ENCODE measurements at regions not wholly inside any gene's neighbourhood (a gene's known extent, or its start where the extent isn't known, plus 50 kb on each side); places are given as distances from the start of the nearest gene placed in this dataset.

DNA sequence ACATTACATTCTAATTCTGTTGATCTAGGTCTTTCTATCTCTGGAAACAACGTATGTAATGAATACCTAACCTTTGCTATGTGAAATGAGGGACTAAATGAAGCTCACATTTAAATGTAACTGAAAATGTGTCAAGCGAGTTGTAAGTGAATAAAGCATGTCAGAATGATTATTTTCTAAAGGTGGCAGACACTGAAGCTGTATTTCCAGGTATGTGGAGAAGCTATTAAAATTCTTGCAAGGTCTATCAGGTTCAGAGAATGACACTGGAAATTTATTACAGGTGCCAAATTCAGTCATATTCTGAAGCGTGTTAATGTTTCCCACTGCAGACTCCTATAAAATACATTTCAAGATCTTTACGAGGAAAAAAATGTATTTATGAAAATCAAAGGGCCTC lies 641.4 kb downstream of the RPS29 start:
- no peak overlapping the region for H3K4me3 Mint-ChIP-seq
- no peaks in the 10 kb centered on the region for H3K27me3 Mint-ChIP-seq
- H3K36me3 Mint-ChIP-seq = no peaks in the 10 kb centered on the region

GRCh38 chr14:48943913-48944312 lies 642.3 kb downstream of the RPS29 start:
- H3K36me3 Mint-ChIP-seq = no peaks in the 10 kb centered on the region
- no peak for DNase-seq
- no peaks in the 10 kb centered on the region for H3K4me1 Mint-ChIP-seq
- H3K4me3 Mint-ChIP-seq = no peak overlapping the region
- no peaks in the 10 kb centered on the region for H3K27me3 Mint-ChIP-seq
- H3K27ac Mint-ChIP-seq = no peak overlapping the region
- peaks cover 4% of the 10 kb centered on the region for H3K9me3 Mint-ChIP-seq

More for the DNA sequence above, 641.4 kb downstream of the RPS29 start:
- H3K9me3 Mint-ChIP-seq = peaks cover 4% of the 10 kb centered on the region
- H3K27ac Mint-ChIP-seq = no peak overlapping the region
- DNase-seq = no peak
- no peaks in the 10 kb centered on the region for H3K4me1 Mint-ChIP-seq

DNA sequence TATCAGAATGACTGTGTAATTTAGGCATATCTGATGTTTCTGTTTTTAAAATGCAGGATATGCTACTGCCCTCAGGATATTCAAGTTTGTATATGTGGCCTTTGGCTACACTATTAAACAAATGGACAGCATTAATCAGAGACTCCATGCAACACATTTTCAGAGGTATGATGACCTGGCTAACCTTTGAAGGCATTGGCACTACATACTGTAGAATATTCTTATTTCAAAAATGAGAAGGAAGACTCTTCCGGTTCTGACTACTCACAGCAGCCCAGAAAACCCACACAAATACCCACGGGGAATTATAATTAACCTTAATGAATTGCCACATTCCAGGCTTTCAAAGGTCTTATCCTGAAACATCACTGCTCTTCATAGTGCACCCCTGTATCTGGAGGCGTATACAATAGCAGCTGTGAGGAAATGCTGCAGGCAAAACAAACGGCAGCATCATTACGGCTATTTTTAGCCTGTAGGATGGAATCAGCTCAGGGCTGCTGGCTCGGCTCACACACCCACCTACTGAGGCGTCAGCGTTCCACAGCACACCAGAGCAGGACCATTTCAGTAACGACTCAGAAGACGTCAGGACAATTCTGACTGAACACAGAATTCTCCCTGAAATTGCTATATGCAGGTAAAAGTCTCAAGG lies 648.5 kb downstream of the RPS29 start:
- no peak overlapping the region for H3K4me3 Mint-ChIP-seq
- no peaks in the 10 kb centered on the region for H3K27me3 Mint-ChIP-seq
- H3K27ac Mint-ChIP-seq = no peak overlapping the region
- no peak for DNase-seq
- peaks cover 4% of the 10 kb centered on the region for H3K9me3 Mint-ChIP-seq
- H3K4me1 Mint-ChIP-seq = no peaks in the 10 kb centered on the region
- H3K36me3 Mint-ChIP-seq = no peaks in the 10 kb centered on the region

- H3K27me3 Mint-ChIP-seq = no peaks in the 10 kb centered on the region
- no peaks in the 10 kb centered on the region for H3K36me3 Mint-ChIP-seq
- no peak for DNase-seq
Measured at GRCh38 chr14:48936849-48937248, 649.3 kb downstream of the RPS29 start.

DNA sequence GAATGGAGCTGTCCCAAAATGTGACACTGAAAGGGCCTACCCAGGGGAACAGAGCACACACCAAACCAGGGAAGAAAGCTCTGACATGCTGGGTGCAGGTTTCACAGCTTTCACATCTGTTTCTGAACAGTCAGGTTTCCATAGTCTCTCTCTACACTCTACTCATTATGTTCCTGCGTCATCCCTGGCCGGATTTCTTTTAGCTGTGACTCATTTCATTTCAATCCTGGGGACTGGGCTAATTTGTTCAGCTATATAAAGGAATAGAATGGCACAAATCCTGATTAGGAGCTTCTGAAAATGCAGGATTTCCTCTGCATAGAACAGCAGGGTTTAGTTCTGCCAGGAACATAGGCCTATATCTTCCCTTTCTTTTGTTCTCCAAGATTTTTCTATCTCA lies 649.8 kb downstream of the RPS29 start:
- no peak overlapping the region for H3K27ac Mint-ChIP-seq
- H3K4me3 Mint-ChIP-seq = no peak overlapping the region
- peaks cover 1% of the 10 kb centered on the region for H3K9me3 Mint-ChIP-seq
- no peak for DNase-seq
- H3K4me1 Mint-ChIP-seq = no peaks in the 10 kb centered on the region
- no peaks in the 10 kb centered on the region for H3K27me3 Mint-ChIP-seq
- no peaks in the 10 kb centered on the region for H3K36me3 Mint-ChIP-seq

More at GRCh38 chr14:48936849-48937248, 649.3 kb downstream of the RPS29 start:
- Mint-ChIP-seq H3K27ac (no peak overlapping the region), H3K4me1 (no peaks in the 10 kb centered on the region), H3K9me3 (peaks cover 1% of the 10 kb centered on the region), H3K4me3 (no peak overlapping the region)

DNA sequence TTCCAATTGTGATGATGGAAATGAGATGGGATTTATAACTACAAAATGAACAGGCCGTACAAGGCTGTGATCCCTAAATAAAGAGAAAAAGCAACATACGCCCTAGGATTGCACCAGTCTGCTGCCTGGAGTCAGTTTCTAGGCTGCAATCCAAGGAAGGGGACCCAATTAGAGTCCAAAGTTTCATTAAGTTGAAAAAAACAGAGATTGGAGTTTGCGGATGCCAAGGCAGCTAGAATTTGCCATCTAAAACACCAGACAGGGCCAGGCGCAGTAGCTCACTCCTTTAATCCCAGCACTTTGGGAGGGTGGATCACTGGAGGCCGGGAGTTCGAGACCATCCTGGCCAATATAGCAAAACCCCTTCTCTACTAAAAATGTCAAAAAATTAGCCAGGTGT lies 661.0 kb downstream of the RPS29 start:
- Mint-ChIP-seq H3K27me3 (no peaks in the 10 kb centered on the region), H3K9me3 (no peaks in the 10 kb centered on the region), H3K4me3 (no peak overlapping the region), H3K4me1 (no peaks in the 10 kb centered on the region), H3K27ac (no peak overlapping the region), H3K36me3 (no peaks in the 10 kb centered on the region)
- no peak for DNase-seq

- Mint-ChIP-seq H3K4me1 (no peaks in the 10 kb centered on the region), H3K4me3 (no peak overlapping the region), H3K36me3 (no peaks in the 10 kb centered on the region)
Measured at GRCh38 chr14:48914921-48915320, 671.3 kb downstream of the RPS29 start.

DNA sequence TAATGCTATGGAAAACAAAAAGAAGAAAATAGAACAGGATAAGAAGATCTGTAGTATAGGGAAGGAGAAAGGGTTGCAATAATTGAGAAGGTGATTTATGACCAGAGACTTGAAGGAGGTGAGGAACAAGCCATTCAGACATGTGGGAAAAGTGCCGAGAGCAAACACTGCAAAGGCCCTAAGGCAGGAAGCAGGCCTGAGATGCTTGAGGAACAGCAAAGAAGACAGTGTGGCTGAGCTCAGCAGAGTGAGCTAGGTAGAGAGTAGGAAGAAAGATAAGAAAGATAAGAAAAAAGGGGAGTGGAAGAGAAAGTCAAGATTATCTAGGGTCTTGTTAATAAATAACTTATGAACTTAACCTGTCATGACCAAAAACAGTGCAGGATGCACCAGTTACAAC lies 671.8 kb downstream of the RPS29 start:
- Mint-ChIP-seq H3K4me3 (no peak overlapping the region), H3K4me1 (no peaks in the 10 kb centered on the region), H3K36me3 (no peaks in the 10 kb centered on the region), H3K27ac (no peak overlapping the region), H3K27me3 (no peaks in the 10 kb centered on the region), H3K9me3 (peaks cover 1% of the 10 kb centered on the region)
- no peak for DNase-seq

More at GRCh38 chr14:48914921-48915320, 671.3 kb downstream of the RPS29 start:
- Mint-ChIP-seq H3K27me3 (no peaks in the 10 kb centered on the region), H3K27ac (no peak overlapping the region), H3K9me3 (peaks cover 1% of the 10 kb centered on the region)
- DNase-seq = no peak

GRCh38 chr14:48900565-48900964 lies 685.6 kb downstream of the RPS29 start:
- Mint-ChIP-seq H3K36me3 (no peaks in the 10 kb centered on the region), H3K4me3 (no peak overlapping the region)

GRCh38 chr14:48890333-48890732 lies 695.8 kb downstream of the RPS29 start:
- H3K27me3 Mint-ChIP-seq = no peaks in the 10 kb centered on the region
- no peaks in the 10 kb centered on the region for H3K9me3 Mint-ChIP-seq
- H3K4me1 Mint-ChIP-seq = no peaks in the 10 kb centered on the region
- no peaks in the 10 kb centered on the region for H3K36me3 Mint-ChIP-seq
- no peak overlapping the region for H3K27ac Mint-ChIP-seq
- no peak for DNase-seq
- no peak overlapping the region for H3K4me3 Mint-ChIP-seq

More at GRCh38 chr14:48900565-48900964, 685.6 kb downstream of the RPS29 start:
- Mint-ChIP-seq H3K27ac (no peak overlapping the region), H3K27me3 (no peaks in the 10 kb centered on the region), H3K9me3 (no peaks in the 10 kb centered on the region), H3K4me1 (no peaks in the 10 kb centered on the region)
- no peak for DNase-seq

- Mint-ChIP-seq H3K9me3 (no peaks in the 10 kb centered on the region), H3K27me3 (no peaks in the 10 kb centered on the region), H3K4me1 (no peaks in the 10 kb centered on the region), H3K4me3 (no peak overlapping the region), H3K36me3 (no peaks in the 10 kb centered on the region), H3K27ac (no peak overlapping the region)
- no peak for DNase-seq
Measured at GRCh38 chr14:48876806-48877340, 709.3 kb downstream of the RPS29 start.

GRCh38 chr14:48874711-48875110 lies 711.5 kb downstream of the RPS29 start:
- H3K27ac Mint-ChIP-seq = no peak overlapping the region
- no peak for DNase-seq
- no peaks in the 10 kb centered on the region for H3K27me3 Mint-ChIP-seq
- H3K4me1 Mint-ChIP-seq = no peaks in the 10 kb centered on the region
- no peaks in the 10 kb centered on the region for H3K9me3 Mint-ChIP-seq
- no peaks in the 10 kb centered on the region for H3K36me3 Mint-ChIP-seq
- no peak overlapping the region for H3K4me3 Mint-ChIP-seq

DNA sequence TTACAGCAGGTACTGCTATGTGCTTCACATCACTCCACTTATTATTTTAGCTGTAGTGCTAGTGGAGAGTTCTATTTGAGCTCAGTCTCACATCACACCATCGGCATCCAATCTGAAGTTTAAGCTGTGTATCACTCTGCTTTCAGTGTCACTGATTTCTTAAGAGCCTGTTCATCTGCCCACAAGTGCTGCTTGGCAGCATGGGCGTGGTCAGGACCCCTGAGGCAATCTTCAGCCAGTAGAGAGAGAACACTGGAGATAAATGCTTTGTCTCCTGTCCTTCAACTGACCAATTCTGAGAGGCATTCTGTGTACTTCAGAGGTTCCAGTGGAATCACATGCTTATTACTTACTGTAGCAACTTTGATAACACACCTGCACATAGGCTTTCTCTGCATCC lies 728.8 kb downstream of the RPS29 start:
- no peak overlapping the region for H3K4me3 Mint-ChIP-seq
- DNase-seq = no peak
- H3K27ac Mint-ChIP-seq = no peak overlapping the region
- no peaks in the 10 kb centered on the region for H3K27me3 Mint-ChIP-seq
- H3K36me3 Mint-ChIP-seq = no peaks in the 10 kb centered on the region
- no peaks in the 10 kb centered on the region for H3K4me1 Mint-ChIP-seq
- no peaks in the 10 kb centered on the region for H3K9me3 Mint-ChIP-seq

- DNase-seq = no peak
- Mint-ChIP-seq H3K4me1 (no peaks in the 10 kb centered on the region), H3K36me3 (no peaks in the 10 kb centered on the region), H3K9me3 (peaks cover 2% of the 10 kb centered on the region), H3K27me3 (no peaks in the 10 kb centered on the region), H3K27ac (no peak overlapping the region), H3K4me3 (no peak overlapping the region)
Measured at GRCh38 chr14:48853159-48853558, 733.0 kb downstream of the RPS29 start.

DNA sequence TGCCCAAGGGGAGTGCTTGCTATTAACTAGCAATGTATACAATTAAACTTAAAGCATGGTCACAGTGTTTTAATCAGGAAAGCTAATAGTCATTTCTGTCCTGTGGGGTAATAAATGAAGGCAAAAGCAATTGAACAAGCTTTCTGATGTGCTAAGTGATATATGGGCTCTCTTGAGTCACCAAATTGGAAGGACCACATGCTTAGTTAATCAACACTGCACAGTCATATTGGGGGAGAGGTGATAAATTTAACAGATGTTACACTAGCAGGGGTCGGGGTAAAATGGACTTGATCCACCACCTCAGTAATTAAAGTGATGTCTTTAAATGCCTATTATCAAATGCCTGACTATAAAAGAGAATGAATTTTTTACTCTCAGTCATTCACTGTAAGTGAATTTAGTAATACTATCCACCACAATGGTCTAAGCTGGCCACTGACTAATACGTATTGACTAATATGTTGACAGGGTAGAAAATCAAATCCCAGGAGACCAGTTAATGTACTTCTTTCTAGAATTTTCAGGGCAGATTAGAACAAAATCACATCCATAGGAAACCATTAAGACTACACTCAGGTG lies 736.3 kb downstream of the RPS29 start:
- no peak overlapping the region for H3K27ac Mint-ChIP-seq
- DNase-seq = no peak
- H3K4me3 Mint-ChIP-seq = no peak overlapping the region
- no peaks in the 10 kb centered on the region for H3K4me1 Mint-ChIP-seq
- no peaks in the 10 kb centered on the region for H3K36me3 Mint-ChIP-seq
- H3K27me3 Mint-ChIP-seq = no peaks in the 10 kb centered on the region
- peaks cover 2% of the 10 kb centered on the region for H3K9me3 Mint-ChIP-seq

DNA sequence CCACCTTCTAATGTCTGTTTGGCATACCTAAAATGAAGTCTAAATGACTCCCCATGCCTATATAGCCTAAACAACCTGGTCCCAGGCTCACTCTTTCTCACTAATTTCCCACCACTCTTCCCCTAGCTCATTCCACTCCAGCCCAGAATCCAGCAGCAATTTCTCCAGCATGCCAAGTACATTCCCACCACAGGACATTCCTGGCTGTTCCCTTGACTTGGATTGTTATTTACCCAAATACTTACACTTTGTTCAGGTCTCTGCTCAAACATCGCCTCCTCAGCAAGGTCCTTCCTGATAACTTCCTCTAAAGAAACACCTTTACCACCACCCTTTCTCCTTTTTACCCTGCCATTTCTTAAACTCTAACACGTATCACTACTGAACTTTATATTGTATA lies 743.4 kb downstream of the RPS29 start:
- H3K4me1 Mint-ChIP-seq = no peaks in the 10 kb centered on the region
- H3K9me3 Mint-ChIP-seq = no peaks in the 10 kb centered on the region
- H3K27me3 Mint-ChIP-seq = no peaks in the 10 kb centered on the region
- H3K36me3 Mint-ChIP-seq = no peaks in the 10 kb centered on the region
- no peak for DNase-seq
- H3K27ac Mint-ChIP-seq = no peak overlapping the region
- no peak overlapping the region for H3K4me3 Mint-ChIP-seq

All from activated naive CD8-positive, alpha-beta T cell treated with anti-CD3 and anti-CD28 coated beads for 36 hours (primary cell).